GM19372 (cell line): ENCODE measurements at regions not wholly inside any gene's neighbourhood (a gene's known extent, or its start where the extent isn't known, plus 50 kb on each side); places are given as distances from the start of the nearest gene placed in this dataset.
"Not testable (repeated sequence)": the region's sequence is repeated elsewhere in the genome, so short reads cannot be mapped to it uniquely, and the experiment has no call there.

Source experiments
- ATAC-seq: cut with Tn5 transposase; IDR thresholded peaks from one replicate; pipeline ENCODE4 v1.9.1; 2021; ENCODE audit warnings: mild to moderate bottlenecking, low read depth, moderate library complexity; ENCODE audit not compliant: unreplicated experiment

- no peak for ATAC-seq
Measured at GRCh38 chrX:40380655-40381488, 199.9 kb upstream of the ATP6AP2 start.

- ATAC-seq = no peak
Measured at GRCh38 chrX:40377684-40378083, 203.1 kb upstream of the ATP6AP2 start.

GRCh38 chrX:40374486-40374885, 206.3 kb upstream of the ATP6AP2 start:
- no peak for ATAC-seq

- ATAC-seq = no peak
Measured at GRCh38 chrX:40373641-40374040, 207.1 kb upstream of the ATP6AP2 start.

GRCh38 chrX:40373025-40373424, 207.7 kb upstream of the ATP6AP2 start:
- ATAC-seq = no peak

GRCh38 chrX:40371376-40371775, 209.4 kb upstream of the ATP6AP2 start:
- no peak for ATAC-seq

- ATAC-seq = no peak
Measured at GRCh38 chrX:40368611-40369061, 212.1 kb upstream of the ATP6AP2 start.

- no peak for ATAC-seq
Measured at GRCh38 chrX:40366661-40367060, 214.1 kb upstream of the ATP6AP2 start.

GRCh38 chrX:40362291-40362690, 218.5 kb upstream of the ATP6AP2 start:
- not testable (repeated sequence) for ATAC-seq

- no peak for ATAC-seq
Measured at GRCh38 chrX:40360557-40360956, 220.2 kb upstream of the ATP6AP2 start.

- no peak for ATAC-seq
Measured at GRCh38 chrX:40359593-40359992, 221.2 kb upstream of the ATP6AP2 start.

GRCh38 chrX:40358994-40359393, 221.8 kb upstream of the ATP6AP2 start:
- no peak for ATAC-seq

- no peak for ATAC-seq
Measured at GRCh38 chrX:40349251-40349650, 231.5 kb upstream of the ATP6AP2 start.

- ATAC-seq = no peak
Measured at GRCh38 chrX:40346379-40346778, 234.4 kb upstream of the ATP6AP2 start.

GRCh38 chrX:40343319-40343718, 237.5 kb upstream of the ATP6AP2 start:
- ATAC-seq = no peak

- no peak for ATAC-seq
Measured at GRCh38 chrX:40340116-40340515, 240.7 kb upstream of the ATP6AP2 start.

GRCh38 chrX:40333344-40333743, 235.6 kb upstream of the BCOR start:
- ATAC-seq = no peak

GRCh38 chrX:40331762-40332161, 234.0 kb upstream of the BCOR start:
- no peak for ATAC-seq

- no peak for ATAC-seq
Measured at GRCh38 chrX:40331353-40331752, 233.6 kb upstream of the BCOR start.

- no peak for ATAC-seq
Measured at GRCh38 chrX:40329616-40330015, 231.9 kb upstream of the BCOR start.

GRCh38 chrX:40327085-40327484, 229.3 kb upstream of the BCOR start:
- ATAC-seq = no peak

- no peak for ATAC-seq
Measured at GRCh38 chrX:40326186-40326965, 228.6 kb upstream of the BCOR start.
